GM18505 (cell line): ENCODE measurements at regions not wholly inside any gene's neighbourhood (a gene's known extent, or its start where the extent isn't known, plus 50 kb on each side); places are given as distances from the start of the nearest gene placed in this dataset.

ENCODE experiments used
- ATAC-seq: cut with Tn5 transposase; IDR thresholded peaks from one replicate; pipeline ENCODE4 v1.9.1; 2021; ENCODE audit not compliant: unreplicated experiment
- POLR2A ChIP-seq: IDR thresholded peaks from 4 replicates; pipeline ENCODE4 v1.6.1; 2011; ENCODE audit warnings: borderline replicate concordance; ENCODE audit not compliant: insufficient read depth, insufficient read length; ENCODE audit errors: extremely low read depth

- no peak for ATAC-seq
- no peak for TF ChIP-seq POLR2A
Measured at GRCh38 chr3:31479431-31479830, 53.3 kb upstream of the STT3B start.

DNA sequence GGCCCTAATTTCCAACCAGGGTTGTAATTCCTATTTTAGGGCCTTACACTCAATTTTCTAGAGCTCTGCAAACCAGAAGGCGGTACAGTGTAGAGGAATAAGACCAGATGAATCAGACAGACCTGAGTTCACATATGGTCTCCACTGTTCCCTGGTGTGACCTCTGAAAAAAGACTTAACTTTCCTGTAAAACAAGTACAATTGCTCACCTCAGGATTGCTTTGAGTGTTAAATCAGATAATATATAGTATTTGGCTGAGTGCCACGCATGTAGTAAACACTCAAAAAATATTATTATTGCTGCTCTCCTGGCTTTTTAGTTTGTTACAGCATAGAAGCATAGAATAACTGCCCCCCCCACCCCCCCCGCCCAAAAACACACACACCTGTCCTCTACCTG, 51.0 kb upstream of the STT3B start:
- ATAC-seq: no peak
- no peak for TF ChIP-seq POLR2A

- no peak for ATAC-seq
- no peak for TF ChIP-seq POLR2A
Measured at GRCh38 chr3:31482493-31483200, 50.1 kb upstream of the STT3B start.
